Endothelial cell (in vitro differentiated cells): ENCODE measurements at regions not wholly inside any gene's neighbourhood (a gene's known extent, or its start where the extent isn't known, plus 50 kb on each side); places are given as distances from the start of the nearest gene placed in this dataset.

Source experiments
- DNase-seq: peaks from one replicate; pipeline ENCODE4 v3.0.0; 2021; ENCODE audit warnings: low spot score
- H3K27ac Mint-ChIP-seq: one replicate; pipeline ENCODE4 v1.8.0; 2021; ENCODE audit warnings: mixed read lengths, inconsistent platforms; ENCODE audit not compliant: unreplicated experiment
- H3K27me3 Mint-ChIP-seq: one replicate; pipeline ENCODE4 v1.8.0; 2021; ENCODE audit warnings: mild to moderate bottlenecking, moderate library complexity, mixed read lengths, inconsistent platforms; ENCODE audit not compliant: unreplicated experiment
- H3K36me3 Mint-ChIP-seq: one replicate; pipeline ENCODE4 v1.8.0; 2021; ENCODE audit warnings: mild to moderate bottlenecking, low read depth, mixed read lengths, inconsistent platforms; ENCODE audit not compliant: unreplicated experiment
- H3K4me1 Mint-ChIP-seq: one replicate; pipeline ENCODE4 v1.8.0; 2021; ENCODE audit warnings: mild to moderate bottlenecking, mixed read lengths, inconsistent platforms; ENCODE audit not compliant: unreplicated experiment
- H3K4me3 Mint-ChIP-seq: one replicate; pipeline ENCODE4 v1.8.0; 2021; ENCODE audit warnings: mild to moderate bottlenecking, mixed read lengths, inconsistent platforms; ENCODE audit not compliant: unreplicated experiment
- H3K9me3 Mint-ChIP-seq: one replicate; pipeline ENCODE4 v1.8.0; 2021; ENCODE audit warnings: mixed read lengths, inconsistent platforms; ENCODE audit not compliant: unreplicated experiment
- TF ChIP-seq, protein P1 (sequence below): fragments of 200-600 bp; sonication (generic); IDR thresholded peaks from one replicate; pipeline ENCODE4 v1.5.0; 2021; ENCODE audit warnings: antibody characterized with exemption; ENCODE audit not compliant: unreplicated experiment

DNA sequence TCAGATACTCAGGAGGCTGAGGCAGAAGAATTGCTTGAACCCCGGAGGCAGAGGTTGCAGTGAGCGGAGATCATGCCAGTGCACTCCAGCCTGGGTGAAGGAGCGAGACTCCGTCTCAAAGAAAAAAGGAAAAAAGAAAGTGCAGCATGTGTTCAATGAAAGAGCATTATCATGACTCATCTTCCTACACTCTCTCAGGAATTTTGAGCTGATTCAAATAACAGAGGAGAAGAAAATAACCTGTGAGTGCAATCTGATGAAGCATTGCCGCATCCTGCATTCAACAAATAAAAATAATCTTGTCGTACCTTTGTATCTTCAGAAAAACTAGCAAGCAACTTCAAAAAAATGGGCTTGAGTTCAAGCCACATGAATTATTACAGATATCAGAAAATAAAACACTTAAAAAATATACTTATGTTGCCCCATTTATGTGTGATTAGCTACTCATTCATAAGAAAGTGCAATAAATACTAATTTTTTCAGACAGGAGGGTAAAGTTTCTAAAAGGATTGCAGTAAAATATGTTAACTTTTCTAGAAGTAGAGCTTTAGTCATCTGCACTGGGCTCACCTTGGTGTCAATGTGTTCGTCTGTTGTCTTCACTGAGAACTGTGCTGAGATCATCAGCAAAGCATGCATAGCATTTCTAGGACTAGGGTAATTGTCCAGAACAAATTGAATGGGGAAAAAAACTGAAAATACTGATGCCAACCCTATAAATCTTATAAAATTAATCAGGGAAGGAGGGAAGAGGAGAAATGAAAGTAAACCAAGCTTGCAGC lies 90.4 kb upstream of the VCX3B start:
- Mint-ChIP-seq H3K27me3 (no peaks in the 10 kb centered on the region), H3K27ac (no peak overlapping the region), H3K4me3 (no peak overlapping the region), H3K36me3 (no peaks in the 10 kb centered on the region), H3K9me3 (no peaks in the 10 kb centered on the region), H3K4me1 (peaks cover 5% of the 10 kb centered on the region)
- DNase-seq = no peak
- TF ChIP-seq, protein P1, sequence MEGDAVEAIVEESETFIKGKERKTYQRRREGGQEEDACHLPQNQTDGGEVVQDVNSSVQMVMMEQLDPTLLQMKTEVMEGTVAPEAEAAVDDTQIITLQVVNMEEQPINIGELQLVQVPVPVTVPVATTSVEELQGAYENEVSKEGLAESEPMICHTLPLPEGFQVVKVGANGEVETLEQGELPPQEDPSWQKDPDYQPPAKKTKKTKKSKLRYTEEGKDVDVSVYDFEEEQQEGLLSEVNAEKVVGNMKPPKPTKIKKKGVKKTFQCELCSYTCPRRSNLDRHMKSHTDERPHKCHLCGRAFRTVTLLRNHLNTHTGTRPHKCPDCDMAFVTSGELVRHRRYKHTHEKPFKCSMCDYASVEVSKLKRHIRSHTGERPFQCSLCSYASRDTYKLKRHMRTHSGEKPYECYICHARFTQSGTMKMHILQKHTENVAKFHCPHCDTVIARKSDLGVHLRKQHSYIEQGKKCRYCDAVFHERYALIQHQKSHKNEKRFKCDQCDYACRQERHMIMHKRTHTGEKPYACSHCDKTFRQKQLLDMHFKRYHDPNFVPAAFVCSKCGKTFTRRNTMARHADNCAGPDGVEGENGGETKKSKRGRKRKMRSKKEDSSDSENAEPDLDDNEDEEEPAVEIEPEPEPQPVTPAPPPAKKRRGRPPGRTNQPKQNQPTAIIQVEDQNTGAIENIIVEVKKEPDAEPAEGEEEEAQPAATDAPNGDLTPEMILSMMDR = no peak

DNA sequence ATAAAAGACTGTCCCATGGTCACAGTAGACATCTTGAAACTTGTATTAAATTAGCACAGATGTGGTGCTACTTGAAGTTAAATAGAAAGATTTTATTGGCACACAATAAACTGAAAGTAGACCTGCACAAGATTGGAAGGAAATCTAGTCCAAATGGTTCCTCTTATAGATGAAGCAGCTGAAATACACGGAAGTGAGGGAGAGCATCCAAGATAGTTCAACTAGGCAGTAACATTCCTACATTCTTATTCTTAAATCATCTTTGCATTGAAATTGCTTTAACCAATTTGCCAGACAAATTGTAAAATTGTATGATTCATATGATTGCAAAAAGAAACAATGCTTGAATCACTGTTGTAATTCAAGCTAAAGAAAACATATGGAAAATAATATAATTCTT lies 87.6 kb upstream of the VCX3B start:
- Mint-ChIP-seq H3K36me3 (no peaks in the 10 kb centered on the region), H3K4me1 (no peaks in the 10 kb centered on the region), H3K27me3 (no peaks in the 10 kb centered on the region), H3K27ac (no peak overlapping the region), H3K9me3 (no peaks in the 10 kb centered on the region), H3K4me3 (no peak overlapping the region)
- TF ChIP-seq, protein P1 = no peak
- no peak for DNase-seq

DNA sequence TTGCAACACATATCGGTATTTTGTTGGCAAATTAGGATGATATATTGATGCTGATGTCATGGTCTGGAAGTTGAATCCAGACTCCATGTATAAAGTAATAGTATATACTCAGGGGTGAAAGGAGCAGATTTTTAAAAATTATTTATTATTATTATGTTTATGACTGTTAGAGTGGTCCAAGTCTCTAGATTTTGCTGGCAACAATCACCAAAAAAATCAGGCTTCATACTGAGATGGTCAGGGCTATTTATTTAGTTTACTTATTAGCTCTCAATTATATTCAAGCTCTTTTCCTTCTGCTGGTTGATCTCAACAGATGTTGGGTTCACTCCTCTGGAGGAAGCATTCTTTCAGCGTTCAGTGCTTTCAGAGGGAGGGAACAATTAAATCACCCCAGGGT lies 73.9 kb upstream of the VCX3B start:
- DNase-seq = no peak
- Mint-ChIP-seq H3K9me3 (no peaks in the 10 kb centered on the region), H3K27me3 (no peaks in the 10 kb centered on the region), H3K4me3 (no peak overlapping the region), H3K27ac (no peak overlapping the region), H3K36me3 (no peaks in the 10 kb centered on the region), H3K4me1 (no peaks in the 10 kb centered on the region)
- TF ChIP-seq, protein P1 = no peak

DNA sequence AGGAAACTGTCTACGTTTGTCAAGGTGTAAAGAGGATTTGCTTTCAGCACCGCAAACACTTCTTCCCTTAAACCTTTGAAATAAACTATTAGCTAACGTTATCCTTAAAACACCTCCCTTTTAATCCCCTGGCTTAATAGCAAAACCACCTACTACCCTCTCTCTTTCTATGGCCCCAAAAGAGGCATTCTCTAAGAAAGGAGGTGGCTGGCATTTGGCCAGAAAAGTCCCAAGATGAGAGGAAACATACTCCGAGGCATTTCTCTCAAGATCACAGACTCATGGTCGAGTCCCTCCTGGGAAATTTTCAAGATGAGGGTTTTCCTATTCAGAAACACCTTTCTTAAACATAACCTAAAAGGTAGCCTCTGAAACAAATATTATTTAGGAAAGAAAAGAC lies 60.6 kb upstream of the VCX3B start:
- no peak for DNase-seq
- no peaks in the 10 kb centered on the region for H3K36me3 Mint-ChIP-seq
- no peak overlapping the region for H3K27ac Mint-ChIP-seq
- TF ChIP-seq, protein P1 = no peak
- H3K4me1 Mint-ChIP-seq = no peaks in the 10 kb centered on the region
- no peaks in the 10 kb centered on the region for H3K27me3 Mint-ChIP-seq
- H3K9me3 Mint-ChIP-seq = no peaks in the 10 kb centered on the region
- no peak overlapping the region for H3K4me3 Mint-ChIP-seq

DNA sequence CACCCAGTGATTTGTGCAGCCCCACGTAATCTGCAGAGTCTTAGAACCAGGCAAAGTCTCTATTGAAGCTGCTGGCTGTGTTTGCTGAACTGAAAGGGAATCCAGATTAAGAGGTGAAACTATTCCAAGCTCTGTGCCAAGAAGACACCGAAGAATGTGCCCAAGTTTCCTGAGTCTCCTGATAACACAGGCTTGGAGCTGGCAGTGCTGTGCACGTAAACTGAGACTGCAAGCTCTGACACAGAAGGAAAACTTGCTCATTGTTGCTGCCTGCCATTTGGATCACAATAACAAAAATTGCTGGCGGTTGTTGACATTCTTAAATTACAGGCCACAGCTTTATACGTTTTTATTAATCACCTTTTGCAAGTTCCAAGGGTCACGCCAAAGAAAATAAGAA lies 60.2 kb upstream of the VCX3B start:
- no peaks in the 10 kb centered on the region for H3K27me3 Mint-ChIP-seq
- no peaks in the 10 kb centered on the region for H3K9me3 Mint-ChIP-seq
- TF ChIP-seq, protein P1 = no peak
- H3K36me3 Mint-ChIP-seq = no peaks in the 10 kb centered on the region
- H3K4me1 Mint-ChIP-seq = no peaks in the 10 kb centered on the region
- no peak overlapping the region for H3K4me3 Mint-ChIP-seq
- H3K27ac Mint-ChIP-seq = no peak overlapping the region
- DNase-seq = no peak
